ENCODE measurements at regions not wholly inside any gene's neighbourhood (a gene's known extent, or its start where the extent isn't known, plus 50 kb on each side); places are given as distances from the start of the nearest gene placed in this dataset.

DNA sequence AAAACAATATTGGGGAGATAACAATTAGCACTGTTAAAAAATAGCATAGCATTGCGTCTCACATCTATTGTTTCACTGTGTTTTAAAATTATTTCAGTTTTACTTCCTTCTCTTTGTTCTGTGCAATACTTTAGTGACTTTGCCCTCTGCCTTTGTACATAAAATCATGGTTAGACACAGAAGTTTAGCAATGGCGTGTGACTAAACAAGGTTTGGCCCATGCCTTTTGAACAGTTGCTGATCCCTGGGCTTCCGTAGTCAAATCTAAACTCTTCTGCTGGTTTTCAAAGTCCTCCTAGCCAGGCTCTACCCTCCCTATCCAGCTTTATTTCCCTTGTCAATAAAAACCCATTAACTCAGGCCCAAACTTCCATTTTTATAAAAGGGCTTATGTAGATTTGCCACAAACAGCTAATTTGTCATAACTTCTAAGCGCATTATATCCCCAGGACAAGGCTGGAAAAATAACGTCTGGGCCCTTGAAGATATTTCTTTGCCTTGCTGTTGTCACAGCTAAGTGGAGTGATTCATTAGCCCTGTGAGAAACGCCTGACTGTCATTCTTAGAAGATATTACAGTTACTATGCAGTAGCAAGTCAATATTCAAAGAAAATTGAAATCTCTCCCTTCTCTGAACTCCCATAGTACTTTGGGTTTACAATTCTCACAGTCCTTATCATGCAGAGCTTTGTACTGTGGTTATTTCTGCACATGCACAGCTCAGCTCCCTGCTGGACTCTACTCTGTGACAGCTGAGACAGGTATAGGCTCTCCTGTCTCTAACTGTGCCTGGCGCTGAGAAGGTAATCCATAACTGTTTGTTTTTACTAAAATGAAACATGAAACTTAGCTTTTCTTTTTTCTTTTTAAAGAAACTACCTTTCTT lies 123.4 kb upstream of the SLC24A5 start:
- no peak for ATAC-seq (ENCODE audit: insufficient read depth, low FRiP score)
- H3K36me3 ChIP-seq (ENCODE audit: control insufficient read depth in 4 of 4, insufficient read depth in 4 of 4, low read length in 4 of 4): no peaks in the 10 kb centered on the region
- H3K27me3 ChIP-seq (ENCODE audit: control insufficient read depth in 3 of 3, insufficient read depth in 3 of 3, low read length in 2 of 3): no peaks in the 10 kb centered on the region
- H3K4me1 ChIP-seq (ENCODE audit: control insufficient read depth in 5 of 5, insufficient read depth in 5 of 5, low read length in 5 of 5): peaks cover 0 to 2% (median 0%) of the 10 kb centered on the region in 5 donors
- DNase-seq: no peak
- H3K9me3 ChIP-seq (ENCODE audit: control insufficient read depth in 4 of 4, insufficient read depth in 3 of 4, low read length in 3 of 4): peaks cover 0 to 3% (median 0%) of the 10 kb centered on the region in 4 donors
- no peak overlapping the region for H3K9ac ChIP-seq (ENCODE audit: insufficient read depth in 1 of 2, low read length in 2 of 2)
- no peak overlapping the region for H3K27ac ChIP-seq (ENCODE audit: low read depth in 1 of 2, low read length in 1 of 2)
- TF ChIP-seq, protein P1, sequence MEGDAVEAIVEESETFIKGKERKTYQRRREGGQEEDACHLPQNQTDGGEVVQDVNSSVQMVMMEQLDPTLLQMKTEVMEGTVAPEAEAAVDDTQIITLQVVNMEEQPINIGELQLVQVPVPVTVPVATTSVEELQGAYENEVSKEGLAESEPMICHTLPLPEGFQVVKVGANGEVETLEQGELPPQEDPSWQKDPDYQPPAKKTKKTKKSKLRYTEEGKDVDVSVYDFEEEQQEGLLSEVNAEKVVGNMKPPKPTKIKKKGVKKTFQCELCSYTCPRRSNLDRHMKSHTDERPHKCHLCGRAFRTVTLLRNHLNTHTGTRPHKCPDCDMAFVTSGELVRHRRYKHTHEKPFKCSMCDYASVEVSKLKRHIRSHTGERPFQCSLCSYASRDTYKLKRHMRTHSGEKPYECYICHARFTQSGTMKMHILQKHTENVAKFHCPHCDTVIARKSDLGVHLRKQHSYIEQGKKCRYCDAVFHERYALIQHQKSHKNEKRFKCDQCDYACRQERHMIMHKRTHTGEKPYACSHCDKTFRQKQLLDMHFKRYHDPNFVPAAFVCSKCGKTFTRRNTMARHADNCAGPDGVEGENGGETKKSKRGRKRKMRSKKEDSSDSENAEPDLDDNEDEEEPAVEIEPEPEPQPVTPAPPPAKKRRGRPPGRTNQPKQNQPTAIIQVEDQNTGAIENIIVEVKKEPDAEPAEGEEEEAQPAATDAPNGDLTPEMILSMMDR (IDR thresholded peaks at IDR 0.05; ENCODE audit: control extremely low read depth, extremely low read depth): no peak
- WGBS, 2 donors: 77 to 80% methylated on average over 7 of the region's 7 CpGs
- no peak overlapping the region for H3K4me3 ChIP-seq

DNA sequence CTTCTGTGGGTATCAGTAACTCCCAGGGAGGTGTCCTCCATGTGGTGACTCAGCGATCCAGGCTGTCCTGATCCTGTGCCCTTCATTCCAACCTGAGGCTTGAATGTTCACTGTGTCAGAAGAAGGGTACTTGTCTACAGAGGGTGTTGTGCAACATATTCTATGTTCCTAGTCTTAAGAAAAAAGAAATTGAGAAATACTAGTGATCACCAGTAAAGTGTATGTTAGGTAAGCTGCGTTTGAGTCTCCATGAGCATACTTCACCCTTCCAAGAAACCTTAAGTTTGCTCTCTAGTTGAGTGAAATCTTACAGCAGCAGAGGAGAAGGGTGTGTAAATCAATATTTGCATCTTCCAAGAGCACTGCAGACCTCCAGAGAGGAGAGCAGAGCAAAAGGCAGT lies 122.2 kb upstream of the SLC24A5 start:
- H3K27ac ChIP-seq (ENCODE audit: low read depth in 1 of 2, low read length in 1 of 2): no peak overlapping the region
- no peaks in the 10 kb centered on the region for H3K36me3 ChIP-seq (ENCODE audit: control insufficient read depth in 4 of 4, insufficient read depth in 4 of 4, low read length in 4 of 4)
- TF ChIP-seq, protein P1 (IDR thresholded peaks at IDR 0.05; ENCODE audit: control extremely low read depth, extremely low read depth): no peak
- H3K4me3 ChIP-seq: no peak overlapping the region
- peaks cover 0 to 2% (median 0%) of the 10 kb centered on the region in 5 donors for H3K4me1 ChIP-seq (ENCODE audit: control insufficient read depth in 5 of 5, insufficient read depth in 5 of 5, low read length in 5 of 5)
- no peaks in the 10 kb centered on the region for H3K27me3 ChIP-seq (ENCODE audit: control insufficient read depth in 3 of 3, insufficient read depth in 3 of 3, low read length in 2 of 3)
- peak in 1 of 3 donors; percentile 50 for DNase-seq
- peak; percentile 59 for ATAC-seq (ENCODE audit: insufficient read depth, low FRiP score)
- peaks cover 0 to 3% (median 0%) of the 10 kb centered on the region in 4 donors for H3K9me3 ChIP-seq (ENCODE audit: control insufficient read depth in 4 of 4, insufficient read depth in 3 of 4, low read length in 3 of 4)
- 55% methylated on average over 2 of the region's 2 CpGs for WGBS, 2 donors
- H3K9ac ChIP-seq (ENCODE audit: insufficient read depth in 1 of 2, low read length in 2 of 2): no peak overlapping the region

DNA sequence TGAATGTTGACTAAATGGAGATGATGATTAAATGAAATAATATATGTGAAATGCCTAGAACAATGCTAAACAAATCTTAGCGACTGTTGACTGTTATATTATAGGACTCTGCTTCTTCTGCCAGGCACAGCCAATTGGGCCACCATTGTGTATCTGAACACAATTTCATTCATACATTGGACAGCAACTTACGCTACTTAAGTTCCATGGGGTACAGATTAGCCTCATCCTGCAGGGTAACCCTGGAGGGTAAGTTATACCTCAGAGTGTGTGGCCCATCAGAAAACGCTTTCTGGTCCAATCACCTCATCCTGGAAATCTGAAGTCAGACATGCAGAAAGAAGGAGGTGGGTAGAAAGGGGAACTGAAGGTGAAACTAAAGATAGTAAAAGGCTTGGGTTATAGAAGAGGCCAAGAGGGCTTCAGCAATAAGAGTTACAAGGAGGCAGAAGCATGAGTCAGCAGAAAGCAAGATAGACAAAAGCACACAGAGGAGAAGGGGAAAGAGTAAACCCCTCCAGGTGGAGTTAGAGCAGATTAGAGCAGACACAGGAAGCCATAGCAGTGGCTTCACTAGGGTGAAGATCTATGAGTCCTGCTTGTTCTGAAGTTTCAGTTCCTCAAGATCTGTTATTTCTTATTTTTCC lies 119.3 kb upstream of the SLC24A5 start:
- no peak for ATAC-seq (ENCODE audit: insufficient read depth, low FRiP score)
- no peak overlapping the region for H3K4me3 ChIP-seq
- TF ChIP-seq, protein P1 (IDR thresholded peaks at IDR 0.05; ENCODE audit: control extremely low read depth, extremely low read depth): no peak
- WGBS, 2 donors: 86 to 89% methylated on average over 3 of the region's 3 CpGs
- H3K36me3 ChIP-seq (ENCODE audit: control insufficient read depth in 4 of 4, insufficient read depth in 4 of 4, low read length in 4 of 4): no peaks in the 10 kb centered on the region
- H3K4me1 ChIP-seq (ENCODE audit: control insufficient read depth in 5 of 5, insufficient read depth in 5 of 5, low read length in 5 of 5): peaks cover 0 to 2% (median 0%) of the 10 kb centered on the region in 5 donors
- peaks cover 0 to 3% (median 0%) of the 10 kb centered on the region in 4 donors for H3K9me3 ChIP-seq (ENCODE audit: control insufficient read depth in 4 of 4, insufficient read depth in 3 of 4, low read length in 3 of 4)
- DNase-seq: no peak
- H3K27me3 ChIP-seq (ENCODE audit: control insufficient read depth in 3 of 3, insufficient read depth in 3 of 3, low read length in 2 of 3): no peaks in the 10 kb centered on the region
- H3K9ac ChIP-seq (ENCODE audit: insufficient read depth in 1 of 2, low read length in 2 of 2): no peak overlapping the region
- no peak overlapping the region for H3K27ac ChIP-seq (ENCODE audit: low read depth in 1 of 2, low read length in 1 of 2)

Measured in lung (tissue), 11 donors.